GM12873 (cell line): ENCODE measurements at regions not wholly inside any gene's neighbourhood (a gene's known extent, or its start where the extent isn't known, plus 50 kb on each side); places are given as distances from the start of the nearest gene placed in this dataset.

ENCODE experiments used
- TF ChIP-seq, protein P1 (sequence below): IDR thresholded peaks from 2 replicates; pipeline ENCODE4 v1.5.1; 2012; ENCODE audit warnings: low read depth, mild to moderate bottlenecking, moderate library complexity, low read length, control low read depth; ENCODE audit not compliant: insufficient read depth; ENCODE audit errors: missing control alignments

- TF ChIP-seq, protein P1, sequence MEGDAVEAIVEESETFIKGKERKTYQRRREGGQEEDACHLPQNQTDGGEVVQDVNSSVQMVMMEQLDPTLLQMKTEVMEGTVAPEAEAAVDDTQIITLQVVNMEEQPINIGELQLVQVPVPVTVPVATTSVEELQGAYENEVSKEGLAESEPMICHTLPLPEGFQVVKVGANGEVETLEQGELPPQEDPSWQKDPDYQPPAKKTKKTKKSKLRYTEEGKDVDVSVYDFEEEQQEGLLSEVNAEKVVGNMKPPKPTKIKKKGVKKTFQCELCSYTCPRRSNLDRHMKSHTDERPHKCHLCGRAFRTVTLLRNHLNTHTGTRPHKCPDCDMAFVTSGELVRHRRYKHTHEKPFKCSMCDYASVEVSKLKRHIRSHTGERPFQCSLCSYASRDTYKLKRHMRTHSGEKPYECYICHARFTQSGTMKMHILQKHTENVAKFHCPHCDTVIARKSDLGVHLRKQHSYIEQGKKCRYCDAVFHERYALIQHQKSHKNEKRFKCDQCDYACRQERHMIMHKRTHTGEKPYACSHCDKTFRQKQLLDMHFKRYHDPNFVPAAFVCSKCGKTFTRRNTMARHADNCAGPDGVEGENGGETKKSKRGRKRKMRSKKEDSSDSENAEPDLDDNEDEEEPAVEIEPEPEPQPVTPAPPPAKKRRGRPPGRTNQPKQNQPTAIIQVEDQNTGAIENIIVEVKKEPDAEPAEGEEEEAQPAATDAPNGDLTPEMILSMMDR, result no peak
These were observed 76.5 kb upstream of the ITPRID1 start for GRCh38 chr7:31437250-31437865.

DNA sequence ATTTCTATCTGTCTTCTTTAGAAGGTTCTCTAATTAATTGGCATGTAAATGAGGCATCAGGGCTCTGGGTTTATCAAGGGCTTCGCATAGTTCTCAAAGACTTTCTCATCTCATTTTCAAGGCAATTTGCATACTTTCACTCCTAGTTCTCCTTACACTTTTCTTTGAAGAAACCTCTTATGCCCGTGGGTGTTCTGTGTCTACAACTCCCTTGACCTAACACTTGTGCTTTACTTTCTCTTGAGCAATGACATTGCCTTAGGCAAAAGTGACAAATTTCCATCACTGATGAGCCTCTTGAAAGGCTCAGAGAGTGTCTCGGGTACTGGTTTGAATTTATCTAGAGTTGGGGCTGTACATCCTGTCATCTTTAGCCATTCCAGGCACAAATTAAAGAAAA, 74.7 kb upstream of the ITPRID1 start:
- TF ChIP-seq, protein P1, result no peak

DNA sequence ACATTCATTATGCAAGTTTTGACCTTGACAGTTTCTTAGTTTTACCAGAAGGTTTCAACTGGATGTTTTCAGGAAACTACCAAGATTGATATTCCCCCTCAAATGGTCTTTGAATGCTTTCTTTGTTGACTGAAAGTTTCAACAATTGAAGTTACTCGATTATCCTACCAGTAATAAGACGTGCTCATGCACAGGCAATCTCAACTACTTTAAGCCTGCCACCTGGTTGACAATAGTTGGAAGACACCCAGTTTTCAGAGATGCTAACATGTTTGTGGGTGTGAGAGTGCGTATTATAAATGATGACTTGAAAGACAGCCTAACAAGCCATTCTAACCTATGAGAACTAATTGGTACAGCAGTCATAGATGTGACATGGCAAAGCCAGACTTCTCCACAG, 73.4 kb upstream of the ITPRID1 start:
- TF ChIP-seq, protein P1, result no peak

- TF ChIP-seq, protein P1, result no peak
These were observed 71.3 kb upstream of the ITPRID1 start for GRCh38 chr7:31442626-31443025.

GRCh38 chr7:31443457-31443856, 70.4 kb upstream of the ITPRID1 start:
- TF ChIP-seq, protein P1, result peak; percentile 77

- TF ChIP-seq, protein P1, result no peak
These were observed 69.7 kb upstream of the ITPRID1 start for GRCh38 chr7:31444196-31444595.

DNA sequence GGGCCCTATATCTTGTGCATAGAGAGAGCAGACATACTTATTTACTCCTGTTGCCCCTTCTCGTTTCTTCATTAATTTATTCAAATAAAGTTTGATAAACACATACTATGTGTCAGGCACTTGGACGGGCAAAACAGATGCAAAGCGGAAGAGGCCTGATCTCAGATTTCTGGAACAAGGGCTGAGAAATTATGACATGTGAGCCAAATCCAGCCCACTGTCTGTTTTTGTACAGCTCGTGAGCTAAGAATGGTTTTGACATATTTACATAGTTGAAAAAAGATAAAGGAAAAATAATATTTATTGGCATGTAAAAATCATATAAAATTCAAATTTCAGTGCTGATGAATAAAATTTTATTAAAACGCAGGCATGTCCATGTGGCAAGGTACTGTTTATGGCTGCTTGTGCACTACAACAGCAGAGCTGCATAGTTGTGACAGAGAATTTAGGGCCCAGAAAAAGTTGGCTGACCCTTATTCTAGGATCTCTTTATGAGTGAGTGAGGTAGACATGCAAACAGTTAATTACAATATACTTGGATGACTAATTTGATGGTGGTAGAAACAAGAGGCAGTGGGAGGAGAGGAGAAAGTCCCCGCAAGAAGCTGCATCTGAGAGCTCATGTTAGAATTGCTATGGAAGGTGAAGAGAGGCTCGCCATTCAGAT, 68.1 kb upstream of the ITPRID1 start:
- TF ChIP-seq, protein P1, result no peak
